Ecto neural progenitor cell (in vitro differentiated cells): ENCODE measurements at regions not wholly inside any gene's neighbourhood (a gene's known extent, or its start where the extent isn't known, plus 50 kb on each side); places are given as distances from the start of the nearest gene placed in this dataset.

Source experiments
- DNase-seq: peaks from one replicate; pipeline ENCODE4 v3.0.0-alpha.2; 2018; ENCODE audit warnings: low spot score

DNA sequence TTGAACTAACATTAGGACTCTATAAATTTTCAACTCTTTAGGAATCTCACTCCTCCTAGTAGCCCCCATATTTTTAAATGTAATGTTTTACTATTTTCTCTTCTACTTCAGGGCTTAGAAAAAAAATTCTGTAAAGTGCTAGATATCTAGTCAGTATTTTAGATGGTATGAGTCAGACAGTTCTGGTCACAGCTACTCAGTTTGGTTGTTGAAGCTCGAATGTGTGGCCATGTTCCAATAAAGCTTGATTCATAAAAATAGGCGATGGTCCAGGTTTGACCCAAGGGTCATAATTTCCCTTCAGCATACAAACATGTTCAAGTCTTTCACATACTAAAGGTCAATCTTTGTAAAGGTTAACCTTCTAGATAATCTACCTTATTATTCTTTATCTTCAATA, 566.0 kb upstream of the CDH18 start:
- DNase-seq: no peak

DNA sequence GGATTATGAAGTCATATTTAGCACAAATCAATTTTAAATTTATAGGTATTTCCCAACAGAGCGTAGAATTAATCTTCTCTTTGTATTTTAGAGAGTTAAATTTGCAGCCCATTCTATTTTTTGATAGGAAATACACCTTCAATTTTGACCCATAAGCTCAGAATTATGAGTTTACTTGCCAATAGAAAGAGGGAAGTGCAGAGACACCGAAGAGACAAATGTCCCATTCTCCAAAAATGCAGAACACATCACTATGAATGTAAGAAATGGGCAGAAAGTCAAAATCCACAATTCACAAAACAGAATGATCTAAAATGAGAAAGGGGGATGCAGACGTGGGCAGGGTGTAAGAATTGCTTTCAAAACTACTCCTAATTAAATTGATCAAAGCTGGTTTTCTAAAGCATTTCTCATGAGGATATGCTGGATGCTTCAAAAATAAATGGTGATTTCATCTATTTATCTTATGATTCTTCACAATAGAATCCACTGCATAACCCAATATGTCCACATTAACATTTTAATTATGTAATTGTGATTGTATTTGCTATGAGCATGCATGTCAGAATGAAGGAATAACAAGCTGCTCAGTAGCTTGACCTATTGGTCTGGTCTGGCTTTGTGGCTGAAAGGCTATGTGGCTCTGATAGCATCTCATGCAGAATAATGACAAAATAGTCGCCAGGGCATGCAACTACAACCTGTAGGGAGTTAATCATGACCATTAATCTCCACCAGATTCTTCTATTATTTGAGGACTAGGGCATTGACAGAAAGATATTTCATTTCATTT, 550.1 kb upstream of the CDH18 start:
- DNase-seq: no peak

DNA sequence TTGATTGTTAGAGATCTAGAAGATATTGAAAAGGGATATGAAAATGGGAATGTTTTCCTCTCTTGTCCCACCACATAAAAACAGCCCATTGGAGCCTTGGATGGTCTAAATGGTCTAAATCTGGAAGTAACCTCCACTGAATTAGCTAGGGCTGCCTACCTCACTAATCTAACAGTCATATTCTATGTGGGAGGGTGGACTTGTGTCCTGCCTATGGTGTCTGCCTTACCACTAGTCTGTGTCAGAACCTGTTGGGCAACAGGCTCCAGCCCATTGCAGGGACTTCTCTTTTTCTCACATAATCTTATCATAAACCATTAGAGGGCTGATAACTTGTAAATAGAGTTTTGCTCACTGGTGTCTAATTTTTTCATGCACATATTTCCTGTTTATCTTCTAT, 548.8 kb upstream of the CDH18 start:
- DNase-seq: no peak

DNA sequence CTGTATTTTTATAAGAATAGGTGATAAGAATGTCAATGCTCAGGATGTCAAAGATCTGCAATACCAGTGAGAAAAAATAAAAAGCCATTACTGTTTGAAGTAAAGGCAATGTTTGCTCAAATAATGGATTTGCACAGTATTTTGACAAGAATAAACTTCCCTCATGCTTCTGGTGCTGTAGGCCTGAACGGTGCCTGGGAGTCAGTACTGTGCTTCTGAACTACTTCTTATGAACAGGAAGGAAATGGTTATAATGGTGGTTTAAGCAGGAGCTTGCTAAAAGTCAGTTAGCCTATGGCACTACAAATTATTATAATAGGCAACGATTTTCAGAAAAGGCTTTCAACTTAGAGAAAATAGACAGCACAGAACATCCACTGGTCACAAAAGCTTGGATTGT, 548.3 kb upstream of the CDH18 start:
- DNase-seq: no peak

DNA sequence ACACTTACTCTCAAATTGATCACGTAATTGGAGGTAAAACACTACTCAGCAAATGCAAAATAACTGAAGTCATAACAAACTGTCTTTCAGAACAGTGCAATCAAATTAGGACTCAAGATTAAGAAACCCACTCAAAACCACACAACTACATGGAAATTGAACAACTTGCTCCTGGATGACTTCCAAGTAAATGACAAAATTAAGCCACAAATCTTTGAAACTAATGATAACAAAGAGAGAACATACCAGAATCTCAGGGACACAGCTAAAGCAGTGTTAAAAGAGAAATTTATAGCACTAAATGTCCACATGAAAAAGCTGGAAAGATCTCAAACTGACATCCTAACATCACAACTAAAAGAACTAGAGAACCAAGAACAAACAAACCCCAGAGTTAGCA, 540.5 kb upstream of the CDH18 start:
- DNase-seq: no peak

DNA sequence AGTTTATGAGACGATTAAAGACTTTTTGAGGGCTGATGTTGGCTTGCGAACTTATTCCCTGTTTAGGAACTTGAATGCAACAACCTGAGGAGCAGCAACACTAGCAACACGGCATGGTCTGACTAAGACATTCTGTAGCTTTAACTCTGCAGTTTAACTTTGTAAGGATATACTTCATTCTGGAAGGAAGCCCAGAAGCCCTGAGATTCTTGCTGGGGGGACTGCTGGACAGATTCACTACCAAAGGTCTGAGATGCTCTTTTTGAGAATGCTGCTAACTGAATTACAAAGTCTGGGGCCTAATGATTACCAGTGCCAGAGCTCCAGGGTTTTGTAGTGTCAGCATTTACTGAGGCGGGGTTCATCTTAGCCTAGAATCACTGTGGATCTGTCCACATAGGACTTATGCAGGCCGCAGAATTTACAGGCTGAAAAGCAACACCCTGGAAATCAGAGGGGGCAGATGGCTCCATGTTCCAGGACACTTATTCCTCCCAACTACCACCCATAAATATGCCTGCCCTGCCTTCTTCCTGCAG, 537.1 kb upstream of the CDH18 start:
- DNase-seq: no peak

DNA sequence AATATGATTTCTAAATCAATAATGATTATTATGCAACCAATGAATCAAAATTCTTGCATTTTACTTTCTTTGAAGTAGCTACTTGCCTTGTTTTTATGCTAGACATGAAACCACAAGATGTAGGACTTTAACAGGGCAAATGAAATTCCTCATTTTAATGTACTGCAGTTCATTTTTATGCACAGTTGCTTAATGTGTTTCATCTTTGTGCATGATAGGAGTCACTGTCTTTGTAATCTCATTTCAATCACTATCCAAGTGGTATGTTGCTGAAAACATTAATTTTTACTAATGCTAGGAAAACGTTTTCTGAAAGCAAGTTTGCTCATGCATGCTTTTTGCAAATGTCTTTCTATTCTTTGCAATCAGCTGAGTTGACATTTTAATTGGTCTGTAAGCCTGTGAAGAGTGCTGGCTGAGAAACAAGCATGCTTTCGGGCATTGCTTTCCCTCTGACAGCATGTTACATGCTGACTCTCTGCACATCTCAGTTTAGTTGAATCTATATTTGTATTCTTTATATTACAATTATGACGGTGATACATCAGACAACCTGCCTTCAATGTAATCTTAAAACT, 535.0 kb upstream of the CDH18 start:
- DNase-seq: no peak

DNA sequence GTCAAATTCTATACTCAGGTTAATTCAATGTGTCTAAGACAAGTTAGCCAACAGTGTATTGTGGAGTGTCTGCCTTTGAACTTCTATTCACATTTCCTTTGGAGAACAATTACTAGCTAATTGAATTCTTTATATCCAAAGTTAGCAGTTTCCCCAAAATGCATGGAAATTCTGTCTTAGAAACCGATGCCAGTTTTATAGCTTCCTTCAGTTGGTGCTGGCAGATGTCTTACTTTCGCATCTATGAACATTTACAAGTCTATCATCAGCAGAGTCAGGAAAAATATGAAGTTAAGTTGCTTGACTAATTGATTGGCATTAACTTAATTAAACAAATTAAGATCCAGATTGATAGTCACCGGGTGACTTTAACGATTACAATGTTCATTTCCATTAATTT, 527.6 kb upstream of the CDH18 start:
- no peak for DNase-seq

DNA sequence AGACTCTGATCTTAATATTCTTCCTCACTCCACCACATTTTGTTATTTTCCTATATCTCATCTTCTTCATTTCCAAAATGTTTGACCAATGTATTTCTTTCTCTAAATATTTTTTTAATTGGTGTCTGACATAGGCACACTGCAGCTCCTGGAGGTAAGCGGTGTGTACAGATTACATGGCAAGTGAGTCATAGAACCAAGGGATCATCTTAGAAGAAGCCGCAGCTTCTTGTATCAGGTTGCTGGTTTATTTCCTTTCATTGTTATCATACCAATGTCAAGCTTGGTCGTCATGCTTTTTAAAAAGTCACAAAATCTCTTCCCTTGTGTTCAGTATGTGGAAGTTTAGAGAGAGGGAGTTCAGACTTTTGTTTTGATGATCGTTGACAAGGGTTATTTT, 526.1 kb upstream of the CDH18 start:
- DNase-seq: no peak

DNA sequence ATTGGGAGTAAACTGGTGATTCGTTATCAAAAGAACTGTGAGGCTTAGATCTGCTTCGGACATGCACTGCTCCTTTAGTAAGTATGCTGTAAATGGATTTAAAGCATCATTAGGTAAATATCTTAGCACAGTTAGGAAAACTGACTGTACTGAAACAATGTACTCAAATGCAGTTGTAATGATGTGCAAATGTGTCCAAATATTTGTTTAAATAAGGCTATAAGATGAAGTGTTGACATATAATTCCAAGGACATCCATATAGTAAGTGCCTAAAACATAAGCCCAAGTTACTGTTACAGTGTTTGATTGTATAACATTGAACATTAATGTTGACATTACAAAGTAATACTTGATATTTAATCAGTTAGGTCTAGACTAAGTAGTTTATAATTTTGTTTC, 512.5 kb upstream of the CDH18 start:
- no peak for DNase-seq

DNA sequence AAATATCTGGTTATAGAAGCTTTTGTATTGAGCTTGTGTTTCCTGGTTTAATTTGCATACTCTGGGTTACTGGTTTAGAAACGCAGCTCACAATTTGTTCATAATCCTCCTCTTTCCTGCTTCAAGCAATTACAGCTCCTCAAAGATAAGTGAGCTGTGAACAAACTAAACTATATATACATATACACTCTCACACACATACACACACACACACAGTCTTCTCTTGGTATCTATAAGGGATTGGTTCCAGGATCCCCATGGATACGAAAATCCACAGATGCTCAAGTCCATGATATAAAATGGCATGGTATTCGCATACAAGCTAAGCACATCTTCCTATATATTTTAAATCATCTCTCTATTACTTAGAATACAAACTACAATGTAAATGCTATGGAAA, 510.9 kb upstream of the CDH18 start:
- no peak for DNase-seq

DNA sequence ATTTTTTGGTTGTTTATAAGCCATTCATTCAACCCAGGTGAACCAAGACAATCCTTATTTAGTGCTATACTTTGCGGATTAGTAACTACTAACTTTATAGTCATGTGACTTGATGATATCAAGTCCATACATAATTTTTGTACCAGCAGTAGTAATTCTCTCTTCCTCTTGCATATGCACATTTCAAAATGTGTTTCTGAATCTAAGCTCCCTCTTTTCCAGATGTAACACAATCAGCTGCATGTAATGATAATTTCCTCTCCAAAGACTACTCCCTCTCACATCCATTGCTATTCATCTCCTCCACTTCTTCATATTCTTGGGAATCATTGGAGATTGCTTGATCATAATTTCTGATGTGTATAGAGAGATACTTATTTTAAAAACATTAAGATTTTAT, 510.1 kb upstream of the CDH18 start:
- no peak for DNase-seq

DNA sequence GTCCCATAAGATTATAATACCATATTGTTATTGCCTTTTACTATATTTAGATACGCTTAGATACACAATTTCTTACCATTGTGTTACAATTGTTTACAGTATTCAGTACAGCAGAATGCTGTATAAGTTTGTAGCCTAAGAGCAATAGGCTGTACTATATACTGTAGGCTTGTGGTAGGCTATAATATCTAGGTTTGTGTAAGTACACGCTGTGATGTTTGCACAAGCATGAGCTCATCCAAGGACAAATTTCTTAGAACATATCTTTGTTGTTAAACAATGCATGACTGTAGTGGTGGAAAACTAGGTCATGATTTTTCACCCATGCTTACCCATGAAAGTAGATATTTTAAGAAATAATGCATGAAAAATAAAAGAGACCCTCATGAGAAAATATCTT, 509.4 kb upstream of the CDH18 start:
- DNase-seq: no peak

DNA sequence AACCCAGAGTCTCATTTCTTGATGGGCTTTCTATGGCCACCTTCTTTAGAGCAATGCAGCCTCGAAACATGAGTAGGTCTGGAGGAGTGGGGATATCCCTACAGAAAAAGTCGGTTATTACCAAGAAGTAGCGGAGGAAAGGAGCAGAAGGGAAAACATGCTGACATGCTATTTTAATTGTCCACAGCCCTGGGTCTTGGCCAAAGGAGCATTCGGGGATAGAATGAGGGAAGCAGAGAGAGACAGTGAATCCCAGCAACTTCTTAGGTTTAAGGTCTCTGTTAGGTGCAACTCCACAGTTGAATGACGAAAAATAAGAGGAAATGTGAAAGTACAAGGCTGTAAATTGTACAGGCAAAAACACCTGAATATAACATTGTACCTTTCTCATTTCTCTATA, 506.7 kb upstream of the CDH18 start:
- DNase-seq: no peak

DNA sequence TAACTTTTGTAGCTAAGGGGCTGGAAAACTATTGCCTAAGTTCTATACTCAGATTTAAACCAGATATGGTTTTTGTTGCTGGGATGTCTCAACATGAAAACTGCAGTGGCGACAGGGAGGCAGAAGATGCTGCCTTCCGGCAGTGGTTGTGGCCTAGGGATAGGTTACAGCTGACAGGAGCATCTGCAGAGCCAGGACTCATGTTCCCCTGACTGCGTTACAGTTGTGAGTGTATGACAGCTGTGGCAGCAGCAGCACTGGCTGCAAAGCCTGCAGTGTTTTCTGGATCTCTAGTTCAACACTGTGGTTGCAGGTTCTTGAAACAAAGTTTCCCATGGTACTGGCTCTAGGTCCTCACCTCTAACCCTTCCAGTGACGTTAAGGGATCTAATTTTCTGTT, 498.8 kb upstream of the CDH18 start:
- no peak for DNase-seq

DNA sequence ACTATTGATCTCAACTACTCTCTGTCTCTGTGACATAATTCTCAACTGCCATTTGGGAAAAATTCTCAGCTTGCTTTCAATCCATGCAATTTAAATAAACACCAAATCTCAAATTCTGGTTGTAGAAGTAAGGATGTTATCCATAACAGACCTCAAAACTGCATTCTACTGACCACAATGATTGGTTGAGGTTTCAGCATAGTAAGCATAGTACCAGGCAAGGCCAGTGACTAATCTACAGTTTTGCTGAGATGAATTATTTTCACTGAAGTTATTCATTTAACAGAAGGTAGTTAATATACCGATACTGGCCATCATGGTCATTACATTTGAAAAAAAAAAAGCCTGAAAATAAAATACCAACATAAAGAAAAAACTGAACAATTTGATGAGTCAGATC, 488.0 kb upstream of the CDH18 start:
- no peak for DNase-seq

DNA sequence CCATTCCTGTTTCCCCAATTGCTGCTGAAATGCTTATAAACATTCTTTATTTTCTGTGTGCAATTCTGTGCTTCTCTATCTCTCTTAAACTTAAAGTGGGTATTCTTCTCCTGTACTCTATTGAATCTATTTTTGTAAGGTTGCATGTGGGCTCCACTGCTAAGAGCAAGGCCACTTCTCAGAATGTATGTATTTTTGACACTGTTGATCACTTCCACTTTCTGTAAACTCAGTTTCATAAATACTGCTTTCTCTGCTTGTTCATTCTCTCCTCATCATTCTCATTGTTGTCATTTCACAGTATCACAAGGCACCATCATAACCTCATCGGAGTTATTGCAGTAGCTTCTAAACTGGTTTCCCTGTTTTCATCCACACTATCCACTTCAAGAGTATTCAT, 483.0 kb upstream of the CDH18 start:
- DNase-seq: no peak

DNA sequence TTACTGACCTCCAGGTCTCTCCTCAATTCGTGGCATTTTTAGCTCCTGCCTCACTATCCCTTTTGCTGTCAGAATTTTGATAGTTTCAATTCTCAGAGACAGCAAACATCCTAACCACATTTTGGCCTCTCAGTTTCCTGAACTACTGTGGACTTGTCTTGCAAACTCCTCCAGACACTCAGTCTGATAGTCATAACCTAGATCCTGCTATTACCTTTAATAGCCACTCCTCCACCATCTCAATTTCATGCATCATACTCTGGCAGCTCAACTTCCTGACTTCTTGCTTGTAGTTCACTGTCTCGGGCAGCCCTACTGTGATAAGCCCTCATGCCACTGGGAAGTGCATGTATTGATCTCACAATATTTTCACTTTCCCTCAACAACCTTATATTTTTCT, 481.8 kb upstream of the CDH18 start:
- DNase-seq: no peak

DNA sequence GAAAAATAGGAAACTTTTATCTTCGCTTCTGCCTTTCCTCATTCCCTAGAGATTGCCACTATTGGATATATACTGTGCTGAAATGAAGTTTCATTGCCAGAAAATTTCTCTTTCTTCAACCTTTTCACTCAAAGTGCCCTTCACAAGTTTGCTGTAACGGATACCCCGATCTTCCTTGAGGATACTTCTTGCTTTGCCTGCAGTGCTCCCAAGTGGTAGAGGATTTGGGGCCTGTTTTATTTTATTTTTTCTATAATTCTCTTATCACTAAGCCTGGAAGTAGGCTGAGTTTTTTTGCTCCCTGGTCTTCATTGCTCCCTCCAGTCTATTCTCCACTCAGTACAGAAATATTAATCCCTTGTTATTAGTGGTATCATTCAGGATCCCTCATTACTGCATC, 481.4 kb upstream of the CDH18 start:
- no peak for DNase-seq

DNA sequence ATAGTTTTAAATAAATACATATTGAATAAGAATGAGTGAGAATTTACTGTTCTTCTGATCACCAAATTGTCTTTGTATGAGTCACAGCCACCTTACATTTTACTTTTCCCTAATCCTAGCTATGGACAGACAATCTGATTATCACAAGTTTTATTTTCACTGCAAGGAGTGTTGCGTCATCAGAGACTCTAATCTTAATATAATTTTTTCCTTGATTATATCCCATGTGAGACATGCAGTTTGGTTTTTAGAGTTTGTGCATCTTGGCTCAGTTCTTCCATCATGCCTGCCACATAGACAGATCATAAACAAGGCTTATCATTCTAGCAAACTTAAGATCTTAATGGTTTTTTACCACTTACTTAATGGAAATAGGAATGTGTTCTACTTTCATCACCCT, 478.5 kb upstream of the CDH18 start:
- no peak for DNase-seq

DNA sequence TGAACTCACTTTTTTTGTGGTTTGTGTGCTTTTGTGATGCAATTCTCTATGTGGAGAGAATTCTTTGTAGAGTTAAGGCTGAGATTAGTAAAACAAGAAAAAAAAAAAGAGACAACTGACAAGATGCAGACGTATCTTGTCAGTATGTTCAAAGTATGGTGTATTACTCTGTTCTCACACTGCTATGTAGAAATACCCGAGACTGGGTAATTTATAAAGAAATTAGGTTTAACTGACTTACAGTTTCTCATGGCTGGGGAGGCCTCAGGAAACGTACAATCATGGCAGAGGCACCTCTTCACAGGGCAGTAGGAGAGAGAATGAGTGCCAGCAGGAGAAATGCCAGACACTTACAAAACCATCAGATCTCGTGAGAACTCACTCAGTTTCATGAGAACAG, 475.2 kb upstream of the CDH18 start:
- no peak for DNase-seq

DNA sequence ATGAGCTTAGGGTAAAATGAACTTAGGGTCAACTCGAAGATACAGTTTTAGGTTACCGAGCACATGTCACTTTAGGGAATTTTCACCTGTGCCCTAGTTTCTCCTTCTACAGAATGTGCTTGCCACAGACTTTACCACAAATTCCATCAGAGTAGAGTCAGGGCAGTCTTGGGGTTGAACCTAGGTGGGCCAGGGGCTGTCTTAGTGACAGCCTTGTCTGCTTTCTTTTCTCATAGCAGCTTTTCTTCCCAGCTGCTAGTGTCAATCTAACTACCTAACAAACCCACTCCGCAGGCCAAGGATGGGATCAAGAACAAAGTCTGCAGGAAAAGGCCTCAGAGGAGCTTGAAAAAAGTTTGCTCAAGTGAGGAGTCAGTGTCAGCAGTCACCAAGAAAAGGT, 458.1 kb upstream of the CDH18 start:
- DNase-seq: no peak

DNA sequence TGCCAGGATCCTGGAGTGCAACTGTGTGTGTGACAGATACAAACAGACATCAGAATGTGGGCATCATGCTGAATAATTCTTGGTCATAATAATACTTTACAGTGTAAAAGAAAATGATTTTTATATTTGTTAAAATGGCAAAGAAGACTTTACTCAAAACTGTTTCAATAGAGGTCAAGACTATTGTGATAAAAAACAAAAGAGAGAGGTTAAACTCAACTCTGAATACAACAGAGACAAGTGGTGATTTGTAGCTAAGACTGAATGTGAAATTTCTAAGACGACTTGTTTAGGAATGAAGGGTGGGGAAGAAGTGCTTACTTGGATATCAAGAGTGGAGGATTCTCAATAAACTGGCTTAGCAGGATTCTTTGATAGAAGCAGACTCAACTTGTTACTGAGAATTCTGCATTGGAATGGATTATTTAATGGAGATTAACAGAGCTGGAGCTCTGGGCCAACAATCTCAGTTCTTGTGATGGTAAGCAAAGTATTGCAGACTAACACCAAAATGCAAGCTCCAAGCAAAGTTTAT, 457.4 kb upstream of the CDH18 start:
- no peak for DNase-seq

DNA sequence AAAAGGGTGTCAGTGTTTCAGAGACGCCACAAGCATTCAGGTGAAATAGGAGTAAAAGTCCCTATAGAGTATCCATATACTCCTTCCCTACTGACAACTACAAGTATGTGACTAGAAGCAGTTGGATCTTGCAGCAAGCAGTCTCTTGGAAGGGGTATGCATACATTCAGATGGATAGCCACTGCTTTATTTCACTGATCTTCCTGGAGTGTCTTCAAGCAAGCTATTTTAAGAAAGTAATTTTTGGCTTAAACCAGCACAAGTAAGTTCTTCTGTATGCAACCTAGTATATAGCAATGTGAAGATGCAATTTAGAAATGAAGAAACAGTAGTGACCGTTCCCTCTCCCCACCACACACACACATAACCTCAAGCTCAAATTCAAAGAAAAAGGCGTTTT, 446.8 kb upstream of the CDH18 start:
- no peak for DNase-seq
